GM21360 (cell line): ENCODE measurements at regions not wholly inside any gene's neighbourhood (a gene's known extent, or its start where the extent isn't known, plus 50 kb on each side); places are given as distances from the start of the nearest gene placed in this dataset.
"Not testable (repeated sequence)": the region's sequence is repeated elsewhere in the genome, so short reads cannot be mapped to it uniquely, and the experiment has no call there.

Source experiments
- ATAC-seq: cut with Tn5 transposase; IDR thresholded peaks from one replicate; pipeline ENCODE4 v1.9.1; 2021; ENCODE audit warnings: mild to moderate bottlenecking, moderate library complexity; ENCODE audit not compliant: unreplicated experiment

DNA sequence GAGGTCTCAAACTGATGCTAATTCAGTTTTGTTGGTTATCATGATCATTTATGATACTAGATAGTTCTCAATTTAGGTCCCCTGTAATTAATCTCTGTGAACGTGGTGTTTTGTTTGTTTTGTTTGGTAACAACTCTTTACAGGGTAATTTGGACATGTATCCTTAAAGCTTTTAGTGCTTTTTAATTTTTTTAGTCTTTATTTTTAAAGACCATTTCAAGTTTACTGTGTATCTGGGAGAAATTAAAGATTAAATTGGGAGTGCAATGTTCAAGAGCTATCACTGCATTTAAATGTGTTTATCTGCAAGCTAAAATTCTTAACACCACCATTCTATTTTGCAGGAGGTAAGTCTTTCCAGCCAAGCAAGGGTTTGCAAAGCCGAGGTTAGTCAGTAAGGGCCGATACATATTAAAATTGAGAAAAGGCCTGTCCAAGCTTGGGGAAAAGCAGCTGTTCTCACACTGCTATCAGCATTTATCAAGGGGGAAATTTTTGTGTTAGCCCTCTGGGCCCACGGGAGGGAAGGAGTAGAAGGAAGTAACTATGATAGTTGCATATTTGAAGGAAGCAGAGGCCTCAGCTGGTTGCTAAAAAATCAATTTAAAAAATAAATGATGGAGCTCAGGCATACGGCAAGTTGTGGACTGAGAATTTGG, 59.3 kb upstream of the ZNF217 start:
- ATAC-seq, result peak; percentile 11

DNA sequence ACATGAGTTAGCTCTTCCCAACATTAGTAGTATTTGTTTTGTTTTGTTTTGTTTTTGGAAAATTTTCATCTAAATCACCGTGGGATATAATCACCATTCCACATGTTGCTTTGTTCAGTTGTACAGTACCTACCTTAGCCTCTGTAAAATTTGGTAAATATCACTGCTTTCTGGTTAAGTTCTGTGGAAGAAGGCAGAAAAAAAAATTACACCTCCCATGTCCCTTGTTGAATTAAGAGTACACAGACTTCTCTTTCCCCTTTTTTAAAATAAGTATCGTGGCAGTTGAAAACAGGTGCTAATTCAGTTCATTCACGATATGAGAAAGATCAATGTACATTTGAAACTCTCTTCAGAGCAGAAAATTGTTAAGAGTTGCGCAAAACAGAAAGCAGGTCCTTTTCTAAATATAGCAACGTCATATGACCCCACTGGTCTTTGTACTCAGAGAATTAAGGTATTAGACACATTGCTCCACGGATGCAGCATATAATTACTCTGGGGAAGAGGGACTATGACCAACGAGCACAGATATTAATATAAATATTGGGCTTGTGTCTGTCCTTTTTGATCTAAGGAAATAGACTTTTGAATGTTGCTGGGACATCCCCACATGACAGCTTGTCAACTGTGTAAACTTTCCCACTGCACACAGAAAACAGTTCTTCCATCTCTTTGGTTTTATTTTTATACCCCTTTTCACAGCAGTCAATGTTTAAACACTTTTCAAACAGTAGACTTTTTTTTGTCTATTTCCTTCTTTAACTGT, 58.6 kb upstream of the ZNF217 start:
- ATAC-seq, result peak; percentile 71

GRCh38 chr20:53649493-53649892, 55.9 kb upstream of the ZNF217 start:
- ATAC-seq, result not testable (repeated sequence)

GRCh38 chr20:53647286-53647821, 53.7 kb upstream of the ZNF217 start:
- ATAC-seq, result no peak

GRCh38 chr20:53646550-53646949, 52.9 kb upstream of the ZNF217 start:
- no peak for ATAC-seq

- ATAC-seq, result no peak
Measured at GRCh38 chr20:53645582-53645897, 51.9 kb upstream of the ZNF217 start.

GRCh38 chr20:53644108-53644507, 50.5 kb upstream of the ZNF217 start:
- not testable (repeated sequence) for ATAC-seq
